Skeletal muscle satellite cell (primary cell): ENCODE measurements at regions not wholly inside any gene's neighbourhood (a gene's known extent, or its start where the extent isn't known, plus 50 kb on each side); places are given as distances from the start of the nearest gene placed in this dataset.

Experiments
- H3K27me3 ChIP-seq: 2 replicates; pipeline ENCODE4 v1.7.0; 2013; ENCODE audit warnings: low read length; ENCODE audit not compliant: control insufficient read depth, insufficient read depth
- H3K36me3 ChIP-seq: 2 replicates; pipeline ENCODE4 v1.7.0; 2013; ENCODE audit warnings: mild to moderate bottlenecking, control low read depth, low read length; ENCODE audit not compliant: insufficient read depth
- H3K4me1 ChIP-seq: 2 replicates; pipeline ENCODE4 v1.7.0; 2013; ENCODE audit warnings: low read length; ENCODE audit not compliant: control insufficient read depth, insufficient read depth
- H3K4me2 ChIP-seq: 2 replicates; pipeline ENCODE4 v1.7.0; 2013; ENCODE audit warnings: mild to moderate bottlenecking, low read length
- H3K4me3 ChIP-seq: 2 replicates; pipeline ENCODE4 v1.7.0; 2013; ENCODE audit warnings: low read length
- H3K9ac ChIP-seq: 2 replicates; pipeline ENCODE4 v1.7.0; 2013; ENCODE audit warnings: mild to moderate bottlenecking, low read depth, low read length, moderate library complexity
- H3K9me3 ChIP-seq: replicated peaks from 2 replicates; pipeline ENCODE4 v1.7.0; 2013; ENCODE audit warnings: mild to moderate bottlenecking, control low read depth, low read length

- Histone ChIP-seq H3K27me3 (peaks cover 83% of the 10 kb centered on the region), H3K9me3 (no peaks in the 10 kb centered on the region), H3K4me1 (no peaks in the 10 kb centered on the region), H3K4me3 (no peak overlapping the region), H3K36me3 (no peaks in the 10 kb centered on the region), H3K4me2 (no peak overlapping the region), H3K9ac (no peak overlapping the region)
Measured at GRCh38 chr6:41442800-41443501, 103.2 kb upstream of the FOXP4 start.

GRCh38 chr6:41443616-41444525 lies 102.3 kb upstream of the FOXP4 start:
- Histone ChIP-seq H3K4me2 (no peak overlapping the region), H3K4me3 (no peak overlapping the region), H3K9me3 (no peaks in the 10 kb centered on the region), H3K27me3 (peaks cover 79% of the 10 kb centered on the region), H3K4me1 (no peaks in the 10 kb centered on the region), H3K9ac (no peak overlapping the region), H3K36me3 (no peaks in the 10 kb centered on the region)

GRCh38 chr6:41445261-41445660 lies 100.9 kb upstream of the FOXP4 start:
- Histone ChIP-seq H3K36me3 (no peaks in the 10 kb centered on the region), H3K4me1 (no peaks in the 10 kb centered on the region), H3K9me3 (no peaks in the 10 kb centered on the region), H3K4me3 (no peak overlapping the region), H3K9ac (no peak overlapping the region), H3K27me3 (peaks cover 73% of the 10 kb centered on the region), H3K4me2 (no peak overlapping the region)

- Histone ChIP-seq H3K27me3 (peaks cover 68% of the 10 kb centered on the region), H3K4me3 (no peak overlapping the region), H3K36me3 (no peaks in the 10 kb centered on the region), H3K9me3 (no peaks in the 10 kb centered on the region), H3K4me2 (no peak overlapping the region), H3K9ac (no peak overlapping the region), H3K4me1 (no peaks in the 10 kb centered on the region)
Measured at GRCh38 chr6:41446132-41446531, 100.0 kb upstream of the FOXP4 start.

- H3K9me3 ChIP-seq, result no peaks in the 10 kb centered on the region
- H3K36me3 ChIP-seq, result no peaks in the 10 kb centered on the region
- H3K4me3 ChIP-seq, result no peak overlapping the region
- H3K4me2 ChIP-seq, result no peak overlapping the region
- H3K4me1 ChIP-seq, result no peaks in the 10 kb centered on the region
- H3K27me3 ChIP-seq, result peaks cover 59% of the 10 kb centered on the region
- no peak overlapping the region for H3K9ac ChIP-seq
Measured at GRCh38 chr6:41446907-41447545, 99.2 kb upstream of the FOXP4 start.

GRCh38 chr6:41448256-41448655 lies 97.9 kb upstream of the FOXP4 start:
- peaks cover 54% of the 10 kb centered on the region for H3K27me3 ChIP-seq
- no peak overlapping the region for H3K9ac ChIP-seq
- H3K4me1 ChIP-seq, result no peaks in the 10 kb centered on the region
- H3K4me2 ChIP-seq, result no peak overlapping the region
- H3K4me3 ChIP-seq, result no peak overlapping the region
- H3K36me3 ChIP-seq, result no peaks in the 10 kb centered on the region
- H3K9me3 ChIP-seq, result no peaks in the 10 kb centered on the region

- Histone ChIP-seq H3K9ac (no peak overlapping the region), H3K4me2 (no peak overlapping the region), H3K27me3 (peaks cover 55% of the 10 kb centered on the region)
Measured at GRCh38 chr6:41449399-41450245, 96.6 kb upstream of the FOXP4 start.

GRCh38 chr6:41450581-41450980 lies 95.6 kb upstream of the FOXP4 start:
- Histone ChIP-seq H3K4me2 (no peak overlapping the region), H3K36me3 (no peaks in the 10 kb centered on the region), H3K9me3 (no peaks in the 10 kb centered on the region), H3K4me1 (no peaks in the 10 kb centered on the region), H3K4me3 (no peak overlapping the region), H3K9ac (no peak overlapping the region), H3K27me3 (peaks cover 55% of the 10 kb centered on the region)

More at GRCh38 chr6:41449399-41450245, 96.6 kb upstream of the FOXP4 start:
- Histone ChIP-seq H3K4me1 (no peaks in the 10 kb centered on the region), H3K4me3 (no peak overlapping the region), H3K36me3 (no peaks in the 10 kb centered on the region), H3K9me3 (no peaks in the 10 kb centered on the region)

- Histone ChIP-seq H3K9me3 (no peaks in the 10 kb centered on the region), H3K4me3 (no peak overlapping the region), H3K36me3 (no peaks in the 10 kb centered on the region), H3K27me3 (peaks cover 55% of the 10 kb centered on the region), H3K4me1 (no peaks in the 10 kb centered on the region), H3K4me2 (no peak overlapping the region), H3K9ac (no peak overlapping the region)
Measured at GRCh38 chr6:41451039-41451438, 95.1 kb upstream of the FOXP4 start.

- no peaks in the 10 kb centered on the region for H3K9me3 ChIP-seq
- H3K9ac ChIP-seq, result no peak overlapping the region
- H3K4me2 ChIP-seq, result no peak overlapping the region
- H3K36me3 ChIP-seq, result no peaks in the 10 kb centered on the region
- peaks cover 53% of the 10 kb centered on the region for H3K27me3 ChIP-seq
- H3K4me1 ChIP-seq, result no peaks in the 10 kb centered on the region
- no peak overlapping the region for H3K4me3 ChIP-seq
Measured at GRCh38 chr6:41451515-41452163, 94.5 kb upstream of the FOXP4 start.
